ENCODE measurements at regions not wholly inside any gene's neighbourhood (a gene's known extent, or its start where the extent isn't known, plus 50 kb on each side); places are given as distances from the start of the nearest gene placed in this dataset.

- no peak overlapping the region for H3K27ac ChIP-seq
- no peak overlapping the region for H2AFZ ChIP-seq (replicated peaks)
- no peaks in the 10 kb centered on the region for H3F3A ChIP-seq (ENCODE audit: low read depth)
- Mint-ChIP-seq H3K27me3 (ENCODE audit: insufficient read depth, low read depth) (peaks cover 4% of the 10 kb centered on the region), H3K27ac (no peak overlapping the region), H3K4me3 (no peak overlapping the region), H3K36me3 (no peaks in the 10 kb centered on the region), H3K9me3 (peaks cover 6% of the 10 kb centered on the region), H3K4me1 (no peaks in the 10 kb centered on the region)
- H3K27me3 ChIP-seq: peaks cover 11% of the 10 kb centered on the region
- TF ChIP-seq EZH2phosphoT487 (IDR thresholded peaks at IDR 0.05) (no peak), EZH2 (IDR thresholded peaks at IDR 0.05) (no peak), CTCF (IDR thresholded peaks at IDR 0.05) (no peak)
- no peak overlapping the region for H3K9ac ChIP-seq
- no peak overlapping the region for H3K4me3 ChIP-seq
- H4K20me1 ChIP-seq (ENCODE audit: low read depth): no peaks in the 10 kb centered on the region
- H3K79me2 ChIP-seq (ENCODE audit: low read depth): no peaks in the 10 kb centered on the region
- no peaks in the 10 kb centered on the region for H3K4me1 ChIP-seq
- H3K4me2 ChIP-seq: no peak overlapping the region
- H3K9me3 ChIP-seq (ENCODE audit: low read depth): no peaks in the 10 kb centered on the region
- no peaks in the 10 kb centered on the region for H3K36me3 ChIP-seq
- no peak for DNase-seq (ENCODE audit: low spot score)
Observed at GRCh38 chr3:159249472-159250174, 447.8 kb downstream of the MFSD1 start.

DNA sequence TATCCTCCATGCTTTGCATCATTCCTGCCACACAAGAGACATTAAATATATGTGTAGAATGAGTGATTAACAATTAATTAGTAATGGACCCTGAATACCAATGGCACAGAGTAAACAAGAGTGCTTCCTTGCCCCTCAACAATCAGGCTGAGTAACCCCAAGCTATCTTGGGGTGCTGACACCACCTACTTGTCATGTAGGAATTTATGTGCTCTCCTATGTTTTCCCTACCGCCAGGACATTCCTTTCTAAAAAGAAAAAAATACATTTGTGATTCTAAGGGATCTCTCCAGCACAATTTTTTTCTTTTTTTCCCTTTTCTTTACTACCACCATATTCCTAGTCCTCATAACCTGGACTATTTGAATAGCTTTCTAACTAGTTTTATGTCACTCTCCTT lies 449.1 kb downstream of the MFSD1 start:
- Histone ChIP-seq H3K36me3 (no peaks in the 10 kb centered on the region), H3K9ac (no peak overlapping the region), H3K27me3 (peaks cover 15% of the 10 kb centered on the region), H3K27ac (no peak overlapping the region), H3K4me3 (no peak overlapping the region), H2AFZ (replicated peaks) (no peak overlapping the region), H4K20me1 (ENCODE audit: low read depth) (no peaks in the 10 kb centered on the region), H3K79me2 (ENCODE audit: low read depth) (no peaks in the 10 kb centered on the region), H3K4me2 (no peak overlapping the region), H3K4me1 (no peaks in the 10 kb centered on the region), H3K9me3 (ENCODE audit: low read depth) (no peaks in the 10 kb centered on the region), H3F3A (ENCODE audit: low read depth) (no peaks in the 10 kb centered on the region)
- Mint-ChIP-seq H3K27ac (no peak overlapping the region), H3K9me3 (peaks cover 6% of the 10 kb centered on the region), H3K27me3 (ENCODE audit: insufficient read depth, low read depth) (peaks cover 7% of the 10 kb centered on the region), H3K4me3 (no peak overlapping the region), H3K4me1 (no peaks in the 10 kb centered on the region), H3K36me3 (no peaks in the 10 kb centered on the region)
- TF ChIP-seq EZH2 (IDR thresholded peaks at IDR 0.05): no peak
- no peak for TF ChIP-seq EZH2phosphoT487 (IDR thresholded peaks at IDR 0.05)
- TF ChIP-seq CTCF (IDR thresholded peaks at IDR 0.05): no peak
- no peak for DNase-seq (ENCODE audit: low spot score)

DNA sequence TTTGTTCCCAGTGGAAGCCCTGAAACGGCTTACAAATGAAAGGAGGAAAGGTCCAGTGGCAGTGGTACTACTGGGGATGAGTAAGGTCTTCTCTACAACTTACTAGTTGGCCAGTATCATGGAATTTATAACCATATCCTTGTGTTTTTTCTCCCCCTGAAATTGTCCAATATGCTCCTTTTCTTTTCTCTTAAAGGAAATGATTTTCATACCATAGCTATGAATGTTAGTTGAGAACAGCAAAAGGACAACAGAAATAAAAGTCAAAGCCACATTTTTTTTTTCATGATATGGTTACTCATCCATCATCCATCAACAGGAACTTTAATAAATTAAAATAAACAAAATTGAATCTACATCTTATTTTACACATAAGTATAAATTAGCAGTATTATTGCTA lies 450.4 kb downstream of the MFSD1 start:
- H3K4me2 ChIP-seq: no peak overlapping the region
- no peaks in the 10 kb centered on the region for H3K36me3 ChIP-seq
- H3K36me3 Mint-ChIP-seq: no peaks in the 10 kb centered on the region
- H3K4me1 Mint-ChIP-seq: no peaks in the 10 kb centered on the region
- no peak for TF ChIP-seq CTCF (IDR thresholded peaks at IDR 0.05)
- no peak for TF ChIP-seq EZH2phosphoT487 (IDR thresholded peaks at IDR 0.05)
- no peak for TF ChIP-seq EZH2 (IDR thresholded peaks at IDR 0.05)
- DNase-seq (ENCODE audit: low spot score): no peak
- no peak overlapping the region for H3K27ac Mint-ChIP-seq
- no peak overlapping the region for H3K9ac ChIP-seq
- no peaks in the 10 kb centered on the region for H3F3A ChIP-seq (ENCODE audit: low read depth)
- no peaks in the 10 kb centered on the region for H3K9me3 ChIP-seq (ENCODE audit: low read depth)
- no peak overlapping the region for H3K27ac ChIP-seq
- H3K9me3 Mint-ChIP-seq: peaks cover 6% of the 10 kb centered on the region
- no peaks in the 10 kb centered on the region for H3K4me1 ChIP-seq
- peaks cover 7% of the 10 kb centered on the region for H3K27me3 Mint-ChIP-seq (ENCODE audit: insufficient read depth, low read depth)
- no peak overlapping the region for H3K4me3 Mint-ChIP-seq
- H2AFZ ChIP-seq (replicated peaks): no peak overlapping the region
- no peak overlapping the region for H3K4me3 ChIP-seq
- H3K79me2 ChIP-seq (ENCODE audit: low read depth): no peaks in the 10 kb centered on the region
- no peaks in the 10 kb centered on the region for H4K20me1 ChIP-seq (ENCODE audit: low read depth)
- H3K27me3 ChIP-seq: peaks cover 15% of the 10 kb centered on the region
